GM19351 (cell line): ENCODE measurements at regions not wholly inside any gene's neighbourhood (a gene's known extent, or its start where the extent isn't known, plus 50 kb on each side); places are given as distances from the start of the nearest gene placed in this dataset.
"Not testable (repeated sequence)": the region's sequence is repeated elsewhere in the genome, so short reads cannot be mapped to it uniquely, and the experiment has no call there.

Experiments used
- ATAC-seq: cut with Tn5 transposase; IDR thresholded peaks from one replicate; pipeline ENCODE4 v1.9.1; 2021; ENCODE audit warnings: mild to moderate bottlenecking, moderate library complexity; ENCODE audit not compliant: unreplicated experiment

DNA sequence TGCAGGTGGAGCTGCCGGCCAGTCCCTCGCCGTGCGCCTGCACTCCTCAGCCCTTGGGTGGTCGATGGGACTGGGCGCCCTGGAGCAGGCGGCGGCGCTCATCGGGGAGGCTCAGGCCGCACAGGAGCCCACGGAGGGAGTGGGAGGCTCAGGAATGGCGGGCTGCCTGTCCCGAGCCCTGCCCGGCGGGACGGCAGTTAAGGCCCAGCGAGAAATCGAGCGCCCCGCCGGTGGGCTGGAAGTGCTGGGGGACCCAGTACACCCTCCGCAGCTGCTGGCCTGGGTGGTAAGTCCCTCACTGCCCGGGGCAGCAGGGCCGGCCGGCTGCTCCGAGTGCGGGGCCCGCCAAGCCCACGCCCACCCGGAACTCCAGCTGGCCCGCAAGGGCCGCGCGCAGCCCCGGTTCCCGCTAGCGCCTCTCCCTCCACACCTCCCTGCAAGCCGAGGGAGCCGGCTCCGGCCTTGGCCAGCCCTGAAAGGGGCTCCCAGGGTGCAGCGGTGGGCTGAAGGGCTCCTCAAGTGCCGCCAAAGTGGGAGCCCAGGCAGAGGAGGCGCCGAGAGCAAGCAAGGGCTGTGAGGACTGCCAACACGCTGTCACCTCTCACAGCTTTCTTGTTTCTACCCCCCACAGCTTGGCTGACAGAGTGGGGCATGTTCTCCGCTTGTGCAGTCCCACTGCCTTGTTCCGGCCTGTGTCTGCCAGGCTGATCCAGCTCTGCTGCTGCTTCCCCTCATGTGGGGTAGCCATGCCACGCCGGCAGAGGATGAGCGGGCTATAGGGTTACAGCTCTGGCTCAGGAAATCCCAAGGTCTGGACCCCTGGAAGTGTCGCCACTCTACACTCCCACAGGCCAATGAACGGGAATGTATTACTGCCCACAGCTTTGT, 886.7 kb downstream of the FAT4 start:
- ATAC-seq, result not testable (repeated sequence)

DNA sequence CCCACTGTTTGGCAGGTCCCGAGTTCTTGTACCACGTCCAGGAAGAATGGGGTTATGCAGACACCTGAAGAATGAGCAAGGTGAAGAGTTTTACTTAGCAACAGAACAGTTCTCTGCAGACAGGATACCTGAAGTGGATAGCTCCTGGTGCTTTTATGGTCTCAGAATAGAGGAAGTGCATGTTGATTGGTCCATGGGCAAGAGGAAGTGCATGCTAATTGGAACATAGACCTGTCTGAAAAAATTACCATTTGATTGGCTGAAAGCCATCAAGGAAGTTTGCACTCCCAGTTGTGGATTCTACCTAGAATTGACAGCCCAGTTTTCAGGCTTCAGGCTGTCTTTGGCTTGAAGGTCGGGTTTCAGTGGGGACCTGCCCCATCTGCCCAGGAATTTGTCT, 887.5 kb downstream of the FAT4 start:
- ATAC-seq, result no peak

GRCh38 chr4:126207910-126208309, 893.2 kb downstream of the FAT4 start:
- no peak for ATAC-seq

GRCh38 chr4:126209147-126209546, 894.4 kb downstream of the FAT4 start:
- ATAC-seq, result no peak

- ATAC-seq, result no peak
Measured at GRCh38 chr4:126213996-126214395, 899.2 kb downstream of the FAT4 start.

- no peak for ATAC-seq
Measured at GRCh38 chr4:126215759-126216158, 901.0 kb downstream of the FAT4 start.

DNA sequence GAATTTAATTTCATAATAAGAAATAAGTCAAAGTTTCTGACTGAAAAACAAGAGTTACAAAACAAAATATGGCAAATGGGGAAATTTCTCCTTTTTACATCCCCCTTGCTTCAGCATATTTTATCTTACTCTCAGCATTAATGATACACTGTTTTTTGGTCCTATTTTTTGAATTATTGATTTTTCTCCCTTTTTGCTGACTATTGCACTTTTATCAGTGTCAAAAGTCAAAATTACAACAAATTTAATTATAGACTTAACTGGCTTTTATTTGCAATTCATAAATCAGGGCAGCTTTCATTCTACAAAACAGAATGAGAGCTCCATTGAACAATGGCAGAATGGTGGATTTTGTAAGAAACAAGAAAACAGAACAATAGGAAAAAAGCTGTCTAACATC, 901.9 kb downstream of the FAT4 start:
- no peak for ATAC-seq

DNA sequence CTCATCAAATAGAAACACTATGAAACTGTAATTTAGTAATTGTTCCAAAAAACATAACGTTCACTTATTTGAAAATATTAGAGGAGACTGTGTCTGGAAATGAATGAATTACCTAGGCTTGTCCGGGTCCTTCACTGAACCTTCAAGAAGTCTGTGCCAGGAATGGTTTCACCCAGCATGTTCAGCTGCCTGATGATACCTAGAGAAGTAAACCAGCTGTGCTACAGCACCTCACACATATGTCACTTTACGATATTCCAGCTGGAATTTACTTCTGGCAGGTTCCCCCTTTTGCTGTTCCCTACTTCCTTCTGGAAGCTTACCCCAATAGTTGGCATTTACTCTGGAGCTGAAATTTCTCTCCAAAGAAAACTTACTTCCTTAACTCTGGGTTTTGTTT, 906.5 kb downstream of the FAT4 start:
- ATAC-seq, result no peak

DNA sequence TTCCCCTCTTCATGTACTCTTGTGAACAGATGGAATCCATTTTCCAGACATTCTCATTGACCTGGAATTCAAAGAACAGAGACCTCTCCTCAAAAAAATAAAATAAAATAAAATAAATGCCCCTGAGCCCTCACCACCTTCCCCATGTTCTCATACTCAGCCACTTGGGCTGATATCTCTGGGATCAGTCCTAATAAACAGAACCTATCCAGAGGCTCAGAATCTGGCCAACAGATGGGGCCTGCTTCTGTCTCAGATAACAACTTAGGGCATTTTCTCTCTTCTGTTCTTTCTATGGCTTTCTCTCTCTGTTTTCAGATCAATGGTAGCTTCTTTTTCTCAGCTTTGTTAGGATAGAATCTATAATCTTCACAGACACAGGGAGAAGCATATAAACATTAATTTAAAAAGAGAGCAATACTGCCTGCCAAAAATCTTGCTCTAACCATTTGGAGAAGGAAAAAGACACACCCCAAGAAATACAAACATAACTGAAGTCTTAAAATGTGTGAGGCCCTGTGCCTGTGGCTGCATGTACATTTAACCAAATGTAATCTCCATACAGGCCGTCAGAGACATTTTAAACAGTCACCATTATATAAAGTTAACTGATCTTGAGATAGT, 907.1 kb downstream of the FAT4 start:
- no peak for ATAC-seq

GRCh38 chr4:126223784-126224407, 909.1 kb downstream of the FAT4 start:
- ATAC-seq, result no peak

- ATAC-seq, result no peak
Measured at GRCh38 chr4:126227428-126227827, 912.7 kb downstream of the FAT4 start.

DNA sequence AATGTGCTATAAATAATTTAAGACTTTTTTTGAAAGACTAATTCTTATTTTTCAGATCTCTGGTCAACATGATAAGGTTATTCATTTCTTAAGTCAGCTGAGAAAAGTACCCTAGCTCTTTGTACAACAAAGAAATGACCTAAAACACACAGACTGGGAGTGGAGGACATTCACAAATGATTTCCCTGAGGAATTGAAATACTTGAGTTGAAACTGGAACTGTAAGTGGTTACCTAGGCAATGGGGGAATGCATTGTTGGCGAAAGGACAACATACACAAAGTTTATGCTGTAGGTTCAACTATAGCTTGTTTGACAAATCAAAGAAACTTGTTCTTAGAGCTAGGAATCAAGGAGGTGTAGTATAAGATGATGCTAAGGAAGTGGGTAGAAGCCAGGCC, 915.5 kb downstream of the FAT4 start:
- ATAC-seq, result no peak

- no peak for ATAC-seq
Measured at GRCh38 chr4:126233483-126233882, 918.7 kb downstream of the FAT4 start.

- ATAC-seq, result no peak
Measured at GRCh38 chr4:126238013-126238412, 923.3 kb downstream of the FAT4 start.

DNA sequence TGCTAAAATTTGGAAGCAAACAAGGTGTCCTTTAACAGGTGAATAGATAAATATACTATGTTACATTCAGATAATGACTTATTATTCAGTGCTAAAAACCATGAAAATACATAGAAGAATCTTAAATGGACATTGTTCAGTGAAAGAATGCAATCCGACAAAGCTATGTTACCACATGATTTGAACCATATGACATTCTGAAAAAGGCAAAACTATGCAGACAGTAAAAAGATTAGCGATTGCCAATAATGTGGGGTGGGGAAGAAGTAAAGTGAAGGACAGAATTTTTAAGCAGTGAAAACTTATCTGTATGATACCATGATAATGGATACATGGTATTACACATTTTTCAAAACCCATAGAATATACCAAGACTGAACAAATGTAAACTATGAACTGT, 926.9 kb downstream of the FAT4 start:
- ATAC-seq, result no peak

DNA sequence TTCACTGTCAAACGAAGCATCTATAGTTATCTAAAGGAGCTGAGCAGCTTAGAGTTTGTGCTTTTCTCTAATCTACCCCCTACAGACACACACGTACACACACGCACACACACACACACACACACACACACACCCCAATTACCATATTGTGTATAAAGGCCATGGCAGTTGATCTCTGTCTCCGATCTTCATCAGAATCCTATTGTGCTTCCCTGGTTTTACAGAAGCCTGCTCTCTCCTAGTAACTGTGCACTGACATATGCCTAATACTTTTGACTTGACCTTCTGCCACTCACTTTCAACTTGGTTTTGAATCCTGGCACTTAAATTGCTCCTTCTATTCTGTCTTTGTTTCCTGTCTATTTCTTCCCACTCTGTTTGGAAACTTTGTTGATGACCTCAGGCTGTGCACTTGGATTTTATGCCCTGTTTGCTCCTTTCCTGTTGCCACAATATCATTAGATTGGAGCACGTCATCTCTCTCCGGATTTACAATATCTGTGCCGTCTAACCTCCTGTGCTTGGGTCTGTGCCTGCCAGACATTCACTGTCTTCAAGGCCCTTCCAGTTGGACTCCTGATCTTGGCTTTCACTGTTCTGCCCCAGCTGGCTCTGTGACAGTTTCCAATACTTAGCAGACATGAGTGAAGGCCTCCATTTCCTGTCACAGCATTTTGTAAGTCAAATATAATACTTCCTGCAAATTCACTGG, 928.1 kb downstream of the FAT4 start:
- no peak for ATAC-seq

DNA sequence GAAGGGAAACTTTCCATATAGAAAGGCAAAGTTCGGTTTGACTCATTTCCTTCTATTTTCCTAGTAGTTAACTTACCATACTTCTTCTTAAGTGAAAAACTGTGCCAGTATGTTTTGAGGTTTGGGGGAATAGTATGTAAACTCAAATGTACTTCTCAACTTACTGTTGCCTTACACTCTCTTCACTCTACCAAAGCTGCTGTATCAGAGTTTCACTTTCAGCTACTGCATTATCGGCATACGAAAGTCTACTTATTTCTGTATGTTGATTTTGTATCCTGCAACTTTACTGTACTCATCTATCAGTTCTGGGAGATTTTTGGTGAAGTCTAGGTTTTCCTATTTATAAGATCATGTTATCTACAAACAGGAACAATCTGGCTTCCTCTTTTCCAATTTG, 932.7 kb downstream of the FAT4 start:
- no peak for ATAC-seq

DNA sequence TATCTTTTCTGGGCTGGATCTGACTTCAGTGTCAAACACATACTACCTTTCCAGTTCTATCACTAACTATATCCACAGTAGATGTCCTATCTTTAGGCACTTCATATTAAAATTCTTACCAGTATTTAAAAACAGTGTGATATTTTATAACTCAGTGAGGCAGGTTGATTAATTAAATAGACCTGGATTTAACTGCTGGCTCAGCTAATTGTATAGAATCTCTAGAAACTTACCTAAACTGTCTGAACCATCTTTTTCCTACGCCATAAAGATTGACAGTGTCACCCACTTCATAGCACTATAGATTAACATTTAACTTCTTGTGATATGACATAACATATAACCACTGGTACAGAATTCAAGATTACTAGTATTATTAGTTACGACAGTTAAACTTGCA, 935.3 kb downstream of the FAT4 start:
- ATAC-seq, result no peak

DNA sequence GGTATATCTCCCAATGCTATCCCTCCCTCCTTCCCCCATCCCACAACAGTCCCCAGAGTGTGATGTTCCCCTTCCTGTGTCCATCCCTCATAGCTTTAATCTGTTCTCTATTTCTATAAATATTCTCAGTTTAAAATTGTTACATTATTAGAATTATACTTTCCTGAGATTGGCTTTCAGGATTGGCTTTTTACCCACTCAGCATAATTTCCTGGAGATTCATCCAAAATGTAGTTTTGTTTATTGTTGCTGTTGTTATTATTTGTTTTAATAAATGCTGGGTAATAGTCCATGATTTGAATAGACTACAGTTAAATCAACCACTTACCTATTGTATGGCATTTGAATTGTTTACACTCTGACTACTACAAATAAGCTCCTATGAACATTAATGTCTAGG, 936.4 kb downstream of the FAT4 start:
- no peak for ATAC-seq

DNA sequence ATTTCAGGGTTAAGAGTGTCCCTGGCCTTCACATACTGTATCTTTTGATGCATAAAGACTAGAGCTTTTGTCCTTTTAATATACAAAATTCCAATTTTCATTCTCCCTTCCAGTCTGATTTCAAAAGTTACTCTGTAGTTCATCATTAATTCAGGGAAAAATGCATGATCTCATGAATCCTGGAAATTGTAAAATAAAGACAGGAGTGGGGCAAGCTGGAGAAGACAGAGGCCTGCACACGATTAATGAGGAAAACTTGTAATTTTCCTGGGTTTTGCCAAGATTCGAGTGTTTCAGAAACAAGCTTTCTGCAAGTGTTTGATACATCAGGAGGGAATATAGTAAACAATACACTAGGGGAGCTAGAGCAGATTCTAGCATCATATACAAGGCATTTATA, 947.9 kb downstream of the FAT4 start:
- no peak for ATAC-seq

DNA sequence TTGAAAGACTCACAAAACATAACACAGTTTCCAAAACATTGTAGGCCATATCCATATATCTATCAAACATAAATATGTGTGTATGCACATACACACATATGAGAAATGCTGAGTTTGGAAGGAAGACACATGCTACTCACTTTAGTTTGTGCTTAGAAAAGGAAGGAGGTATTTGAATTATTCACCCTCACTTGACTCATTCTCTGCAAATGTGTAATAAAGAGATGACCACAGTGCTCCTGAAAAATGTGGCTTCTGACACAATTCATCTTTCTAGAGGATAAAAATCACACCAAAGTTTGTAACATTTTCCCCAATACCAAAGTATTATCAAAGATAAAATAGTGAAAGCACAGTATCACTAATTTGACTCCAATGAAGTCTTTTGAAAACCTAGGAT, 950.1 kb downstream of the FAT4 start:
- no peak for ATAC-seq
